Psoas muscle (tissue), 7 donors: ENCODE measurements at regions not wholly inside any gene's neighbourhood (a gene's known extent, or its start where the extent isn't known, plus 50 kb on each side); places are given as distances from the start of the nearest gene placed in this dataset.

Experiments used
- ATAC-seq, 4 donors: fragments of 200-7000 bp; cut with Tn5 transposase; one replicate each; pipeline ENCODE4 v1.9.1; 2020; ENCODE audit warnings: moderate library complexity in 3 of 4, mild to moderate bottlenecking in 2 of 4
- DNase-seq, 2 donors: peaks; one replicate each; pipeline ENCODE4 v3.0.0-alpha.2; 2020
- H3K27ac ChIP-seq: fragments of 200-600 bp; one replicate; pipeline ENCODE4 v1.8.0; 2022
- H3K27me3 ChIP-seq, 3 donors: fragments of 200-600 bp in 1 of 3; one replicate each; pipeline versions ENCODE4 v1.6.1 to v1.8.0; 2013 to 2022; ENCODE audit warnings: low read length in 2 of 3, mild to moderate bottlenecking in 2 of 3, moderate library complexity in 1 of 3; ENCODE audit not compliant: insufficient read depth in 3 of 3
- H3K36me3 ChIP-seq, 2 donors: fragments of 200-600 bp in 1 of 2; one replicate each; pipeline versions ENCODE4 v1.6.1 to v1.8.0; 2013 to 2022; ENCODE audit warnings: low read depth in 1 of 2, mild to moderate bottlenecking in 1 of 2, moderate library complexity in 1 of 2; ENCODE audit not compliant: insufficient read depth in 1 of 2
- H3K4me1 ChIP-seq: fragments of 200-600 bp; one replicate; pipeline ENCODE4 v1.8.0; 2022
- H3K4me3 ChIP-seq: fragments of 200-600 bp; one replicate; pipeline ENCODE4 v1.8.0; 2022; ENCODE audit warnings: mild to moderate bottlenecking
- H3K9me3 ChIP-seq: fragments of 200-600 bp; one replicate; pipeline ENCODE4 v1.8.0; 2022
- WGBS, 3 donors: extraction: QIAGEN DNeasy Blood & Tissue Kit; methylation state at CpG; one replicate each; pipeline versions ENCODE4 v1.1.6 to v1.1.7; 2013; 5-methylcytosine and 5-hydroxymethylcytosine counted together
- intact Hi-C, 2 donors: fragments of 100-400 bp; cut with DNase I; formaldehyde crosslinking; loops; one replicate each; pipeline versions ENCODE4 v1.11.0 to v1.14.2; 2022
- TF ChIP-seq, protein P1 (sequence below): fragments of 200-600 bp; IDR thresholded peaks from one replicate; pipeline ENCODE4 v1.8.0; 2022; ENCODE audit warnings: antibody characterized with exemption
- donor health status: healthy with polysubstance abuse.
- donor health status: DM: no; HTN: no; CAD: no; lungs with moderate emphysema.
- donor health status: Bipolar disorder and iron deficiency.
- donor health status: healthy.
- donor health status: DM: yes; HTN: yes; CAD: no.
- donor health status: DM: no; HTN: no; CAD: no.
- donor health status: DM: yes; HTN: yes; CAD: no.

DNA sequence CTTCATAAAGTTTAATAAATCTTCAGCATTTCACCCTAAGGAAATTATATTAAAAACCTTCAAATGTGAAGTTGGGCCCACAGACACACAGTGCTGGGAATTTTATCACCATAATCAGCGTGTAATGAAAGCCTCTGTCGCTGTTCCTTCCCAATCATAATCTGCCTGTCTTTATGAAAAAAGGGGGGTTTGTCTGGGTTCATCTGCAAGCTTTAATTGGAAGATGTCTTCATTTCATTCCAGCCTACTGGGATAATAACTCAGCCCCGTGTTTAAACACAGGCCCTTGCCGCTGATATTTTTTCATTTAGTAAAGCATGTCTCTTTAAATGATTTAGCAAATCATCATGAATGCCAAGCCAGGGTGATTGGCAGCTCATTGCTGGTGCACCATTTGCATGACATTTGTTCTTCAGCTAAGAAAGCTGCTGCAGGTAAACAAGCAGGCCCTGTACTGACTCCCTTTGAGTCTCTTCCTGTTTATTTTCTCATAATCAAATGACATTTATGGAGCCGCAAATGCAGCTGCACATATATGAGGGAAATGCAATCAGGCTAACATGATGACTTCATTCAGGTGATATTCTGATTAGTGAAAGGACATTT is 362.9 kb upstream of the TLE4 start:
- H3K27ac ChIP-seq: no peak overlapping the region
- H3K4me3 ChIP-seq: no peak overlapping the region
- TF ChIP-seq, protein P1, sequence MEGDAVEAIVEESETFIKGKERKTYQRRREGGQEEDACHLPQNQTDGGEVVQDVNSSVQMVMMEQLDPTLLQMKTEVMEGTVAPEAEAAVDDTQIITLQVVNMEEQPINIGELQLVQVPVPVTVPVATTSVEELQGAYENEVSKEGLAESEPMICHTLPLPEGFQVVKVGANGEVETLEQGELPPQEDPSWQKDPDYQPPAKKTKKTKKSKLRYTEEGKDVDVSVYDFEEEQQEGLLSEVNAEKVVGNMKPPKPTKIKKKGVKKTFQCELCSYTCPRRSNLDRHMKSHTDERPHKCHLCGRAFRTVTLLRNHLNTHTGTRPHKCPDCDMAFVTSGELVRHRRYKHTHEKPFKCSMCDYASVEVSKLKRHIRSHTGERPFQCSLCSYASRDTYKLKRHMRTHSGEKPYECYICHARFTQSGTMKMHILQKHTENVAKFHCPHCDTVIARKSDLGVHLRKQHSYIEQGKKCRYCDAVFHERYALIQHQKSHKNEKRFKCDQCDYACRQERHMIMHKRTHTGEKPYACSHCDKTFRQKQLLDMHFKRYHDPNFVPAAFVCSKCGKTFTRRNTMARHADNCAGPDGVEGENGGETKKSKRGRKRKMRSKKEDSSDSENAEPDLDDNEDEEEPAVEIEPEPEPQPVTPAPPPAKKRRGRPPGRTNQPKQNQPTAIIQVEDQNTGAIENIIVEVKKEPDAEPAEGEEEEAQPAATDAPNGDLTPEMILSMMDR: no peak
- ATAC-seq: no peak
- H3K36me3 ChIP-seq: no peaks in the 10 kb centered on the region
- 60 to 71% (median 61%) methylated on average over 5 of the region's 5 CpGs for WGBS, 3 donors
- no peaks in the 10 kb centered on the region for H3K27me3 ChIP-seq
- DNase-seq: no peak
- no peaks in the 10 kb centered on the region for H3K4me1 ChIP-seq
- no peaks in the 10 kb centered on the region for H3K9me3 ChIP-seq
- intact Hi-C loops: no loop called here

DNA sequence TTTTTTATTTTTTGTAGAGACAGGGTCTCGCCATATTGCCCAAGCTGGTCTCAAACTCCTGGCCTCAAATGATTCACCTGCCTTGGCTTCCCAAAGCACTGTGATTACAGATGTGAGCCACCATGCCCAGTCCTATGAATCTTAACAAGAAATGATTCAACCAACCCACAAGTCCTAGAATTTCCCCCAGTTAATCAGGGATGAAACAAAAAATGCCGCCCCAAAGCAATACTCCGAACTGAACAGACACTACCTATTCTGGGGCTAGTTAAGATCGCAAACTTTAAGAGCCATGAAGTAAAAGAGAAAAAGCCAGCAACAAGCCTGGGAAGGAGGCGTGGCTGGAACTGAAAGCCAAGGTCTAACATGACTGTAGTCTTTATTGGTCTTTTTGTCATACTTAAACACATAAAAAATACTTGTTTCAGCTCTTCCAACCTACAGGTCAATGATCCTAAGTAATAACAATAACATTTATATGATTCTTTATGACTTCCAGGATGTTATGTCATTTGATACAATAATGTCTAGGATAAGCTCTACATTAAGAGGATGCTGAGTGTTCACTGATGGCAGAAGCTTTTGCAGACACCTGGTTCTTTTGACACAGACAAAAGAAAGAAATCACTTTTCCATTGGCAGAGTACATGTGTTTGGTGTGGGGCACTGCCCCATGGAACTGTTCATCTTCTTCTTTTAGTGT is 361.1 kb upstream of the TLE4 start:
- TF ChIP-seq, protein P1: no peak
- Histone ChIP-seq H3K27me3 (no peaks in the 10 kb centered on the region), H3K36me3 (no peaks in the 10 kb centered on the region), H3K27ac (no peak overlapping the region), H3K9me3 (no peaks in the 10 kb centered on the region), H3K4me1 (no peaks in the 10 kb centered on the region), H3K4me3 (no peak overlapping the region)
- WGBS, 3 donors: 90 to 96% (median 95%) methylated on average over 5 of the region's 5 CpGs
- ATAC-seq (no peak), DNase-seq (no peak)
- intact Hi-C loops: no loop called here

DNA sequence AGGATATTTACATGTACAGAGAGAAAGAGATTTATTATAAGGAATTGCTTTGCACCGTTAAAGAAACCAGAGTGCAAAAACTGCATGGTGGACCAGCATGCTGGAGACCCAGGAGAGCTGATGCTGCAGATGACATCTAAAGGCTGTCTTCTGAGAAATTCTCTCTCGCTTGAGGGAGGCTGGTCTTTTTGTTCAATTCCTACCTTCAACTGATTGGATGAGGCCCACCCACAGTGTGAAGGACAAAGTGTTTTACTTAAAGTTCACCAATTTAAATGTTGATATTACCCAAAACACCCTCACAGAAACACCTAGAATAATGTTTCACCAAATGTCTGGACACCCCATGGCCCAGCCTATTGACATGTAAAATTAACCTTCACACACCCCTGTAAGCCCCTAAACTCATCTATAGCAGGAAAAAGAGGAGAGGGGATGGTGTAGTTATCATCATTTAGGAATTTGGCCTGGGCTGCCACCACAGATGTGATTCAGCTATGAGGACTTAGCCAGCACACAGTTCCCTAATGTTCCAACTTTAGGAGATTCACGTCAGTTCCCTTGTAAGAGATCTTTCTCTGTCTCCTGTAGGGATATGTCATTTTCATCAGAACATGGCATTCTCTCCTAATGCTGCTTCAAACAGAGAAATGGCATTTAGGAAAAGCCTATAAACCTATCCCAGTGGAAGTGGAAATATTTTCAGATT is 358.2 kb upstream of the TLE4 start:
- no peak for DNase-seq
- TF ChIP-seq, protein P1: no peak
- Histone ChIP-seq H3K9me3 (no peaks in the 10 kb centered on the region), H3K27me3 (no peaks in the 10 kb centered on the region), H3K36me3 (no peaks in the 10 kb centered on the region), H3K4me1 (no peaks in the 10 kb centered on the region), H3K4me3 (no peak overlapping the region), H3K27ac (no peak overlapping the region)
- 86 to 89% (median 88%) methylated on average over 3 of the region's 3 CpGs for WGBS, 3 donors
- no peak for ATAC-seq
- intact Hi-C loops: no loop called here

DNA sequence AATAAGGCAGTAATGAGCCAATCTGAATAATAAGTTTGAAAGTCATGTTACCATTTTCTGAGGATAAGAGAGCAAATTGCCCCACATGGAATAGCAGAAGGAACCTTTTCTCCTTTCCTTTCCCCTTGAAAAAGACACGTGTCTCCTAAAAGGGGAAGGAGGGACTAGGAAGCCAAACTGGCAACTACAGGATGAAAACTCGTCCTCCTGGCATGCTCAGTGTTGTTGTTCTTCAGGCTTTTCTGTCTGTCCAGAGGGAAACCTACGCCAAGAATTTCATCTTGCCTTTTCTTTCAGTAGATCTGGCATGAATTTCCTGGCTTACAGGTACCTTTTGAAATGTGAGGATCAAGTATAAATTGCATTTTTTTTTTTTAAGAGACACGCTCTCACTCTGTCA is 355.9 kb upstream of the TLE4 start:
- WGBS, 3 donors: 14 to 44% (median 19%) methylated on average over 4 of the region's 4 CpGs
- no peaks in the 10 kb centered on the region for H3K27me3 ChIP-seq
- ATAC-seq (no peak), DNase-seq (no peak)
- H3K4me3 ChIP-seq: no peak overlapping the region
- TF ChIP-seq, protein P1: no peak
- no peaks in the 10 kb centered on the region for H3K9me3 ChIP-seq
- intact Hi-C loops: no loop called here
- H3K36me3 ChIP-seq: no peaks in the 10 kb centered on the region
- H3K4me1 ChIP-seq: no peaks in the 10 kb centered on the region
- H3K27ac ChIP-seq: no peak overlapping the region
